Lower leg skin (tissue), 3 donors: ENCODE measurements at regions not wholly inside any gene's neighbourhood (a gene's known extent, or its start where the extent isn't known, plus 50 kb on each side); places are given as distances from the start of the nearest gene placed in this dataset.

Experiments
- POLR2A ChIP-seq, 2 donors: fragments of 450-650 bp; IDR thresholded peaks; one replicate each; pipeline ENCODE4 v1.6.1; 2016 to 2017; ENCODE audit warnings: antibody characterized with exemption in 2 of 2, mild to moderate bottlenecking in 1 of 2, moderate library complexity in 1 of 2
- TF ChIP-seq, protein P1 (sequence below), 3 donors: fragments of 450-650 bp; IDR thresholded peaks; one replicate each; pipeline ENCODE4 v1.5.1; 2016; ENCODE audit warnings: antibody characterized with exemption in 3 of 3, mild to moderate bottlenecking in 3 of 3, moderate library complexity in 2 of 3

DNA sequence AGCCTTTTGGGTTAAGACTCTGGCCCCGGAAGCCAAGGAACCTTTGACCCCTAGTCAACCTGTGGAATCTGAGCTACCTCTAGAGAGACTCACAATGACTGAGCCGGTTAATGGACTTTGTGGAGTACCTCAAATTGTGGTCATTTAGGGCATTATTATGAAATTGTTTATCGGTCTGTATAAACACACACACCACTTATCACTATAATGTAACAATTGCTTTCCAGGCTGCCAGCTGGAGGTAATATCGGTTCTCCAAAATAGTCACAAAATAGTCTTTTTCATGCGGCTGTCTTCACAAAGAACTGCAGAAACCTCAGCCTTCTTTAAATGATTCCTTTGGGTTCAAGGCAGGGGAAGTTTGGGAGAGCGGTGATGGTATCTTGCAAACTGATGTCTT is 144.2 kb downstream of the DACT1 start:
- TF ChIP-seq, protein P1, sequence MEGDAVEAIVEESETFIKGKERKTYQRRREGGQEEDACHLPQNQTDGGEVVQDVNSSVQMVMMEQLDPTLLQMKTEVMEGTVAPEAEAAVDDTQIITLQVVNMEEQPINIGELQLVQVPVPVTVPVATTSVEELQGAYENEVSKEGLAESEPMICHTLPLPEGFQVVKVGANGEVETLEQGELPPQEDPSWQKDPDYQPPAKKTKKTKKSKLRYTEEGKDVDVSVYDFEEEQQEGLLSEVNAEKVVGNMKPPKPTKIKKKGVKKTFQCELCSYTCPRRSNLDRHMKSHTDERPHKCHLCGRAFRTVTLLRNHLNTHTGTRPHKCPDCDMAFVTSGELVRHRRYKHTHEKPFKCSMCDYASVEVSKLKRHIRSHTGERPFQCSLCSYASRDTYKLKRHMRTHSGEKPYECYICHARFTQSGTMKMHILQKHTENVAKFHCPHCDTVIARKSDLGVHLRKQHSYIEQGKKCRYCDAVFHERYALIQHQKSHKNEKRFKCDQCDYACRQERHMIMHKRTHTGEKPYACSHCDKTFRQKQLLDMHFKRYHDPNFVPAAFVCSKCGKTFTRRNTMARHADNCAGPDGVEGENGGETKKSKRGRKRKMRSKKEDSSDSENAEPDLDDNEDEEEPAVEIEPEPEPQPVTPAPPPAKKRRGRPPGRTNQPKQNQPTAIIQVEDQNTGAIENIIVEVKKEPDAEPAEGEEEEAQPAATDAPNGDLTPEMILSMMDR (IDR thresholded peaks at IDR 0.05): no peak
- no peak for TF ChIP-seq POLR2A (IDR thresholded peaks at IDR 0.05)
